GM19372 (cell line): ENCODE measurements at regions not wholly inside any gene's neighbourhood (a gene's known extent, or its start where the extent isn't known, plus 50 kb on each side); places are given as distances from the start of the nearest gene placed in this dataset.

Source experiments
- ATAC-seq: cut with Tn5 transposase; IDR thresholded peaks from one replicate; pipeline ENCODE4 v1.9.1; 2021; ENCODE audit warnings: mild to moderate bottlenecking, low read depth, moderate library complexity; ENCODE audit not compliant: unreplicated experiment

GRCh38 chr4:161237495-161237894, 926.3 kb downstream of the FSTL5 start:
- ATAC-seq = no peak

GRCh38 chr4:161225327-161225726, 938.5 kb downstream of the FSTL5 start:
- no peak for ATAC-seq

- no peak for ATAC-seq
Measured at GRCh38 chr4:161222889-161223288, 940.9 kb downstream of the FSTL5 start.

GRCh38 chr4:161208564-161208963, 955.2 kb downstream of the FSTL5 start:
- ATAC-seq = no peak

GRCh38 chr4:161206528-161207080, 957.2 kb downstream of the FSTL5 start:
- no peak for ATAC-seq

GRCh38 chr4:161203865-161204264, 959.9 kb downstream of the FSTL5 start:
- ATAC-seq = no peak

- ATAC-seq = no peak
Measured at GRCh38 chr4:161197912-161198311, 965.9 kb downstream of the FSTL5 start.

- no peak for ATAC-seq
Measured at GRCh38 chr4:161197474-161197873, 966.3 kb downstream of the FSTL5 start.

- ATAC-seq = no peak
Measured at GRCh38 chr4:161189286-161190134, 974.3 kb downstream of the FSTL5 start.

- no peak for ATAC-seq
Measured at GRCh38 chr4:161188578-161188977, 975.2 kb downstream of the FSTL5 start.

GRCh38 chr4:161187569-161187968, 976.2 kb downstream of the FSTL5 start:
- ATAC-seq = no peak

GRCh38 chr4:161186750-161187149, 977.0 kb downstream of the FSTL5 start:
- no peak for ATAC-seq

GRCh38 chr4:161186012-161186411, 977.8 kb downstream of the FSTL5 start:
- ATAC-seq = no peak

- ATAC-seq = no peak
Measured at GRCh38 chr4:161183729-161184128, 980.1 kb downstream of the FSTL5 start.

GRCh38 chr4:161182913-161183312, 980.9 kb downstream of the FSTL5 start:
- no peak for ATAC-seq

GRCh38 chr4:161178310-161178709, 985.5 kb downstream of the FSTL5 start:
- no peak for ATAC-seq

GRCh38 chr4:161172396-161173026, 991.3 kb downstream of the FSTL5 start:
- no peak for ATAC-seq

- ATAC-seq = no peak
Measured at GRCh38 chr4:161167539-161167938, 996.3 kb downstream of the FSTL5 start.

- no peak for ATAC-seq
Measured at GRCh38 chr4:161160718-161161117, 1003.1 kb downstream of the FSTL5 start.

GRCh38 chr4:161148051-161148450, 1015.7 kb downstream of the FSTL5 start:
- no peak for ATAC-seq

- ATAC-seq = no peak
Measured at GRCh38 chr4:161143375-161143774, 1020.4 kb downstream of the FSTL5 start.

- ATAC-seq = no peak
Measured at GRCh38 chr4:161134795-161135194, 1029.0 kb downstream of the FSTL5 start.
